Activated effector memory CD4-positive, alpha-beta T cell treated with Interleukin-2 at 50 U/mL for 16 hours (primary cell): ENCODE measurements at regions not wholly inside any gene's neighbourhood (a gene's known extent, or its start where the extent isn't known, plus 50 kb on each side); places are given as distances from the start of the nearest gene placed in this dataset.

Source experiments
- DNase-seq: peaks from one replicate; pipeline ENCODE4 v3.0.0-alpha.2; 2020

- no peak for DNase-seq
Observed at GRCh38 chr9:126127591-126127990, 199.0 kb upstream of the MVB12B start.

GRCh38 chr9:126128494-126129142 lies 198.0 kb upstream of the MVB12B start:
- DNase-seq, result no peak

GRCh38 chr9:126131066-126132010 lies 195.3 kb upstream of the MVB12B start:
- DNase-seq, result no peak

GRCh38 chr9:126132746-126133145 lies 193.9 kb upstream of the MVB12B start:
- no peak for DNase-seq

- DNase-seq, result no peak
Observed at GRCh38 chr9:126144196-126144595, 182.4 kb upstream of the MVB12B start.

GRCh38 chr9:126144603-126145456 lies 181.8 kb upstream of the MVB12B start:
- DNase-seq, result no peak

- DNase-seq, result no peak
Observed at GRCh38 chr9:126145887-126146253, 180.8 kb upstream of the MVB12B start.

- DNase-seq, result no peak
Observed at GRCh38 chr9:126146254-126147145, 180.1 kb upstream of the MVB12B start.

- no peak for DNase-seq
Observed at GRCh38 chr9:126147186-126147935, 179.3 kb upstream of the MVB12B start.

- DNase-seq, result no peak
Observed at GRCh38 chr9:126147936-126148870, 178.4 kb upstream of the MVB12B start.

GRCh38 chr9:126148994-126149393 lies 177.6 kb upstream of the MVB12B start:
- DNase-seq, result no peak

- no peak for DNase-seq
Observed at GRCh38 chr9:126149661-126150060, 177.0 kb upstream of the MVB12B start.

GRCh38 chr9:126150411-126151030 lies 176.1 kb upstream of the MVB12B start:
- no peak for DNase-seq

GRCh38 chr9:126151031-126151685 lies 175.5 kb upstream of the MVB12B start:
- no peak for DNase-seq

GRCh38 chr9:126151686-126152134 lies 174.9 kb upstream of the MVB12B start:
- DNase-seq, result no peak

- DNase-seq, result no peak
Observed at GRCh38 chr9:126152622-126153362, 173.8 kb upstream of the MVB12B start.

GRCh38 chr9:126153382-126153781 lies 173.2 kb upstream of the MVB12B start:
- no peak for DNase-seq

GRCh38 chr9:126154182-126154827 lies 172.3 kb upstream of the MVB12B start:
- DNase-seq, result no peak
